ENCODE measurements at regions not wholly inside any gene's neighbourhood (a gene's known extent, or its start where the extent isn't known, plus 50 kb on each side); places are given as distances from the start of the nearest gene placed in this dataset.

- DNase-seq (ENCODE audit: low spot score): no peak
- no peaks in the 10 kb centered on the region for H3K4me1 ChIP-seq
- no peaks in the 10 kb centered on the region for H3K27me3 ChIP-seq
- no peak overlapping the region for H3K4me3 ChIP-seq
- no peaks in the 10 kb centered on the region for H3K9me3 ChIP-seq
- no peaks in the 10 kb centered on the region for H3K36me3 ChIP-seq
- no peak for TF ChIP-seq CTCF (IDR thresholded peaks at IDR 0.05)
- no peak overlapping the region for H3K27ac ChIP-seq
Measured at GRCh38 chr5:58279259-58279658, 180.6 kb downstream of the PLK2 start.

GRCh38 chr5:58276431-58276830 is 183.5 kb downstream of the PLK2 start:
- H3K9me3 ChIP-seq: no peaks in the 10 kb centered on the region
- no peaks in the 10 kb centered on the region for H3K36me3 ChIP-seq
- no peak for DNase-seq (ENCODE audit: low spot score)
- no peak overlapping the region for H3K4me3 ChIP-seq
- no peak overlapping the region for H3K27ac ChIP-seq
- H3K27me3 ChIP-seq: no peaks in the 10 kb centered on the region
- no peak for TF ChIP-seq CTCF (IDR thresholded peaks at IDR 0.05)
- peaks cover 0 to 7% of the 10 kb centered on the region in 2 donors for H3K4me1 ChIP-seq

GRCh38 chr5:58275516-58275915 is 184.4 kb downstream of the PLK2 start:
- no peak for DNase-seq (ENCODE audit: low spot score)
- H3K36me3 ChIP-seq: no peaks in the 10 kb centered on the region
- no peak for TF ChIP-seq CTCF (IDR thresholded peaks at IDR 0.05)
- H3K27ac ChIP-seq: no peak overlapping the region
- no peak overlapping the region for H3K4me3 ChIP-seq
- H3K27me3 ChIP-seq: no peaks in the 10 kb centered on the region
- H3K9me3 ChIP-seq: no peaks in the 10 kb centered on the region
- H3K4me1 ChIP-seq: peaks cover 0 to 7% of the 10 kb centered on the region in 2 donors

GRCh38 chr5:58274191-58274590 is 185.7 kb downstream of the PLK2 start:
- no peaks in the 10 kb centered on the region for H3K36me3 ChIP-seq
- no peak for TF ChIP-seq CTCF (IDR thresholded peaks at IDR 0.05)
- no peak for DNase-seq (ENCODE audit: low spot score)
- H3K4me3 ChIP-seq: no peak overlapping the region
- H3K4me1 ChIP-seq: peaks cover 0 to 7% of the 10 kb centered on the region in 2 donors
- H3K27me3 ChIP-seq: no peaks in the 10 kb centered on the region
- H3K27ac ChIP-seq: no peak overlapping the region
- H3K9me3 ChIP-seq: no peaks in the 10 kb centered on the region

GRCh38 chr5:58273711-58274110 is 186.2 kb downstream of the PLK2 start:
- no peak for DNase-seq (ENCODE audit: low spot score)
- Histone ChIP-seq H3K27me3 (no peaks in the 10 kb centered on the region), H3K36me3 (no peaks in the 10 kb centered on the region), H3K4me1 (peaks cover 0 to 7% of the 10 kb centered on the region in 2 donors), H3K27ac (no peak overlapping the region), H3K4me3 (no peak overlapping the region), H3K9me3 (no peaks in the 10 kb centered on the region)
- no peak for TF ChIP-seq CTCF (IDR thresholded peaks at IDR 0.05)

- H3K27ac ChIP-seq: no peak overlapping the region
- no peak for TF ChIP-seq CTCF (IDR thresholded peaks at IDR 0.05)
- no peak overlapping the region for H3K4me3 ChIP-seq
- no peaks in the 10 kb centered on the region for H3K4me1 ChIP-seq
- no peak for DNase-seq (ENCODE audit: low spot score)
- H3K27me3 ChIP-seq: no peaks in the 10 kb centered on the region
- no peaks in the 10 kb centered on the region for H3K9me3 ChIP-seq
- H3K36me3 ChIP-seq: no peaks in the 10 kb centered on the region
Measured at GRCh38 chr5:58268268-58268667, 191.6 kb downstream of the PLK2 start.
